Esophagus muscularis mucosa (tissue), 4 donors: ENCODE measurements at regions not wholly inside any gene's neighbourhood (a gene's known extent, or its start where the extent isn't known, plus 50 kb on each side); places are given as distances from the start of the nearest gene placed in this dataset.

Source experiments
- CTCF ChIP-seq, 3 experiments: fragments of 200-600 bp in 2 of 3; fragments of 450-650 bp in 1 of 3; sonication (generic) in 2 of 3; IDR thresholded peaks; one replicate each; pipeline ENCODE4 v1.5.1; 2017 to 2019; ENCODE audit warnings: antibody characterized with exemption in 3 of 3, mild to moderate bottlenecking in 2 of 3, moderate library complexity in 1 of 3
- EP300 ChIP-seq: sonication (generic); formaldehyde crosslinking; IDR thresholded peaks from one replicate; pipeline ENCODE4 v1.6.1; 2017; ENCODE audit warnings: antibody characterized with exemption
- POLR2A ChIP-seq: fragments of 450-650 bp; IDR thresholded peaks from one replicate; pipeline ENCODE4 v1.6.1; 2017; ENCODE audit warnings: antibody characterized with exemption, moderate library complexity, mild to moderate bottlenecking, low read depth

- TF ChIP-seq CTCF (IDR thresholded peaks at IDR 0.05), result no peak
- no peak for TF ChIP-seq EP300
- TF ChIP-seq POLR2A, result no peak
Measured at GRCh38 chr4:89521826-89522225, 214.2 kb upstream of the GPRIN3 start.
